OCI-LY3 (cell line): ENCODE measurements at regions not wholly inside any gene's neighbourhood (a gene's known extent, or its start where the extent isn't known, plus 50 kb on each side); places are given as distances from the start of the nearest gene placed in this dataset.

Experiments
- EZH2phosphoT487 ChIP-seq: fragments of 200-600 bp; shearing (Covaris generic); IDR thresholded peaks from 2 replicates; pipeline ENCODE4 v1.6.1; 2018; ENCODE audit warnings: antibody characterized with exemption, mixed run types, low read depth
- TF ChIP-seq, protein P1 (sequence below): fragments of 200-600, 300-600 bp; sonication (generic); IDR thresholded peaks from 2 replicates; pipeline ENCODE4 v1.5.1; 2014; ENCODE audit warnings: antibody characterized with exemption, low read length, low read depth

DNA sequence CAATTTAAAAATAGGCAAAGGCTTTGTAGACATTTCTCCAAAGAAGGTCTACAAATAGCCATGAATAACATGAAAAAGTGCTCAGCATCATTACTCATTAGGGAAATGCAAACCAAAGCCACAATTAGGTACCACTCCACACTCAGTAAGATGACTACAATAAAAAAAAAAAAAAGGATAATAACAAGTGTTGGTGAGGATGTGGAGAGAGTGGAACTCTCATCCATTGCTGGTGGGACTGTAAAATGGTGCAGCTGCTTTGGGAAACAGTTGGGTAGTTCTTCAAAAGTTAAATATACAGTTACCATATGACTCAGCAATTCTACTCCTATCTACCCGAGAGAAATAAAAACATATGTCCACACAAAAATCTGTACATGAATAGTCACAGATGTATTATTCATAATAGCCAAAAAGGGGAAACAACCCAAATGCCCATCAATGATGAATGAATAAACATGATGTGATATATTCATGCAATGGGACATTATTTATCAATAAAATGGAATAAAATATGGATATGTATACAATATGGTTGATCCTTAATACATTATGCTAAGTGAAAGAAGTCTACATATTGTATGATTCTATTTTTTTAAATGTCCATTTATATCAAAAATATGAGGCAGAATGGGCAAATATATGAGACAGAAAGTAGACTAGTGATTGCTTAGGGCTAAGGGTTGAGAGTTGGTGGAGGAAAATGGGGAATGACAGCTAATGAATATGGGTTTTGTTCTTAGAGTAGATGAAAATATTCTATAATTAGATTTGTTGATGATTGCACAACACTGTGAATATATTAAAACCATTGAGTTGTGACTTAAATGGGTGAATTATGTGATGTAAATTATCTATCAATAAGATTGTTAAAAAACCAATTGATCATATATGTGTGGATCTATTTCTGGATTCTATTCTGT is 66.1 kb upstream of the SMAD3 start:
- no peak for TF ChIP-seq EZH2phosphoT487
- TF ChIP-seq, protein P1, sequence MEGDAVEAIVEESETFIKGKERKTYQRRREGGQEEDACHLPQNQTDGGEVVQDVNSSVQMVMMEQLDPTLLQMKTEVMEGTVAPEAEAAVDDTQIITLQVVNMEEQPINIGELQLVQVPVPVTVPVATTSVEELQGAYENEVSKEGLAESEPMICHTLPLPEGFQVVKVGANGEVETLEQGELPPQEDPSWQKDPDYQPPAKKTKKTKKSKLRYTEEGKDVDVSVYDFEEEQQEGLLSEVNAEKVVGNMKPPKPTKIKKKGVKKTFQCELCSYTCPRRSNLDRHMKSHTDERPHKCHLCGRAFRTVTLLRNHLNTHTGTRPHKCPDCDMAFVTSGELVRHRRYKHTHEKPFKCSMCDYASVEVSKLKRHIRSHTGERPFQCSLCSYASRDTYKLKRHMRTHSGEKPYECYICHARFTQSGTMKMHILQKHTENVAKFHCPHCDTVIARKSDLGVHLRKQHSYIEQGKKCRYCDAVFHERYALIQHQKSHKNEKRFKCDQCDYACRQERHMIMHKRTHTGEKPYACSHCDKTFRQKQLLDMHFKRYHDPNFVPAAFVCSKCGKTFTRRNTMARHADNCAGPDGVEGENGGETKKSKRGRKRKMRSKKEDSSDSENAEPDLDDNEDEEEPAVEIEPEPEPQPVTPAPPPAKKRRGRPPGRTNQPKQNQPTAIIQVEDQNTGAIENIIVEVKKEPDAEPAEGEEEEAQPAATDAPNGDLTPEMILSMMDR = no peak
